H1 (cell line): ENCODE measurements at regions not wholly inside any gene's neighbourhood (a gene's known extent, or its start where the extent isn't known, plus 50 kb on each side); places are given as distances from the start of the nearest gene placed in this dataset.

Experiments used
- CBX8 ChIP-seq: fragments of 300-800, 300-1000 bp; sonication (generic); IDR thresholded peaks from 2 replicates; pipeline ENCODE4 v1.7.1; 2016; ENCODE audit warnings: low read depth, low read length, borderline replicate concordance
- TF ChIP-seq, protein P1 (sequence below): fragments of 300-600 bp; sonication (generic); IDR thresholded peaks from 2 replicates; pipeline ENCODE4 v1.7.1; 2012; ENCODE audit warnings: low read length, moderate library complexity, mild to moderate bottlenecking, inconsistent platforms; ENCODE audit not compliant: insufficient replicate concordance

DNA sequence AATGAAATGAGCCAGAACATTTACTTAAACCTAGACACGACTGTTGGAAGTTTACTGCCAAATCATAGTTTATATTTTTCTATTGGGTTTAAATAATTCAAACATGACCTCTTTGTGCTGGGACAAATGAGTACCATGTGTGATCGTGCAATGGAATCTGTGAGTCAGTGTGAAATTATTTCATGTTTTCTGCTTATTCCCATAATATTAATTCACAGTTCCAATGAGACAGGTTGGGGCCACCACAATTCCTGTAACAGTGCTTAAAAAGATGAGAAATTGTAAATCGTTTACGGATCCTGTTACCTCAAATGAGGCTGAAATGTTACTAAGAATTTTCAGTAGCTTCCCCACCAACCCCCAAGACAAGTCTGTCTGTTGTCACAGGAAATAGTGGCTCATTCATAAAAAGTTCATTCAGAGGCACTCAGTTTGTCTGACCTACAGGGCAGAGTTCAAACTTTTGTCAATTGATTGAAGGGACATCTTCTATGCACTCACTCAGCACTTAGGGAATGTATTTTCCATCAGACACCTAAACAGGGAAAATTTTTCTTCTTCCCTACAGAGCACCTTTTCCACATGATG, 563.9 kb upstream of the ADAMTS16 start (continued):
- TF ChIP-seq, protein P1, sequence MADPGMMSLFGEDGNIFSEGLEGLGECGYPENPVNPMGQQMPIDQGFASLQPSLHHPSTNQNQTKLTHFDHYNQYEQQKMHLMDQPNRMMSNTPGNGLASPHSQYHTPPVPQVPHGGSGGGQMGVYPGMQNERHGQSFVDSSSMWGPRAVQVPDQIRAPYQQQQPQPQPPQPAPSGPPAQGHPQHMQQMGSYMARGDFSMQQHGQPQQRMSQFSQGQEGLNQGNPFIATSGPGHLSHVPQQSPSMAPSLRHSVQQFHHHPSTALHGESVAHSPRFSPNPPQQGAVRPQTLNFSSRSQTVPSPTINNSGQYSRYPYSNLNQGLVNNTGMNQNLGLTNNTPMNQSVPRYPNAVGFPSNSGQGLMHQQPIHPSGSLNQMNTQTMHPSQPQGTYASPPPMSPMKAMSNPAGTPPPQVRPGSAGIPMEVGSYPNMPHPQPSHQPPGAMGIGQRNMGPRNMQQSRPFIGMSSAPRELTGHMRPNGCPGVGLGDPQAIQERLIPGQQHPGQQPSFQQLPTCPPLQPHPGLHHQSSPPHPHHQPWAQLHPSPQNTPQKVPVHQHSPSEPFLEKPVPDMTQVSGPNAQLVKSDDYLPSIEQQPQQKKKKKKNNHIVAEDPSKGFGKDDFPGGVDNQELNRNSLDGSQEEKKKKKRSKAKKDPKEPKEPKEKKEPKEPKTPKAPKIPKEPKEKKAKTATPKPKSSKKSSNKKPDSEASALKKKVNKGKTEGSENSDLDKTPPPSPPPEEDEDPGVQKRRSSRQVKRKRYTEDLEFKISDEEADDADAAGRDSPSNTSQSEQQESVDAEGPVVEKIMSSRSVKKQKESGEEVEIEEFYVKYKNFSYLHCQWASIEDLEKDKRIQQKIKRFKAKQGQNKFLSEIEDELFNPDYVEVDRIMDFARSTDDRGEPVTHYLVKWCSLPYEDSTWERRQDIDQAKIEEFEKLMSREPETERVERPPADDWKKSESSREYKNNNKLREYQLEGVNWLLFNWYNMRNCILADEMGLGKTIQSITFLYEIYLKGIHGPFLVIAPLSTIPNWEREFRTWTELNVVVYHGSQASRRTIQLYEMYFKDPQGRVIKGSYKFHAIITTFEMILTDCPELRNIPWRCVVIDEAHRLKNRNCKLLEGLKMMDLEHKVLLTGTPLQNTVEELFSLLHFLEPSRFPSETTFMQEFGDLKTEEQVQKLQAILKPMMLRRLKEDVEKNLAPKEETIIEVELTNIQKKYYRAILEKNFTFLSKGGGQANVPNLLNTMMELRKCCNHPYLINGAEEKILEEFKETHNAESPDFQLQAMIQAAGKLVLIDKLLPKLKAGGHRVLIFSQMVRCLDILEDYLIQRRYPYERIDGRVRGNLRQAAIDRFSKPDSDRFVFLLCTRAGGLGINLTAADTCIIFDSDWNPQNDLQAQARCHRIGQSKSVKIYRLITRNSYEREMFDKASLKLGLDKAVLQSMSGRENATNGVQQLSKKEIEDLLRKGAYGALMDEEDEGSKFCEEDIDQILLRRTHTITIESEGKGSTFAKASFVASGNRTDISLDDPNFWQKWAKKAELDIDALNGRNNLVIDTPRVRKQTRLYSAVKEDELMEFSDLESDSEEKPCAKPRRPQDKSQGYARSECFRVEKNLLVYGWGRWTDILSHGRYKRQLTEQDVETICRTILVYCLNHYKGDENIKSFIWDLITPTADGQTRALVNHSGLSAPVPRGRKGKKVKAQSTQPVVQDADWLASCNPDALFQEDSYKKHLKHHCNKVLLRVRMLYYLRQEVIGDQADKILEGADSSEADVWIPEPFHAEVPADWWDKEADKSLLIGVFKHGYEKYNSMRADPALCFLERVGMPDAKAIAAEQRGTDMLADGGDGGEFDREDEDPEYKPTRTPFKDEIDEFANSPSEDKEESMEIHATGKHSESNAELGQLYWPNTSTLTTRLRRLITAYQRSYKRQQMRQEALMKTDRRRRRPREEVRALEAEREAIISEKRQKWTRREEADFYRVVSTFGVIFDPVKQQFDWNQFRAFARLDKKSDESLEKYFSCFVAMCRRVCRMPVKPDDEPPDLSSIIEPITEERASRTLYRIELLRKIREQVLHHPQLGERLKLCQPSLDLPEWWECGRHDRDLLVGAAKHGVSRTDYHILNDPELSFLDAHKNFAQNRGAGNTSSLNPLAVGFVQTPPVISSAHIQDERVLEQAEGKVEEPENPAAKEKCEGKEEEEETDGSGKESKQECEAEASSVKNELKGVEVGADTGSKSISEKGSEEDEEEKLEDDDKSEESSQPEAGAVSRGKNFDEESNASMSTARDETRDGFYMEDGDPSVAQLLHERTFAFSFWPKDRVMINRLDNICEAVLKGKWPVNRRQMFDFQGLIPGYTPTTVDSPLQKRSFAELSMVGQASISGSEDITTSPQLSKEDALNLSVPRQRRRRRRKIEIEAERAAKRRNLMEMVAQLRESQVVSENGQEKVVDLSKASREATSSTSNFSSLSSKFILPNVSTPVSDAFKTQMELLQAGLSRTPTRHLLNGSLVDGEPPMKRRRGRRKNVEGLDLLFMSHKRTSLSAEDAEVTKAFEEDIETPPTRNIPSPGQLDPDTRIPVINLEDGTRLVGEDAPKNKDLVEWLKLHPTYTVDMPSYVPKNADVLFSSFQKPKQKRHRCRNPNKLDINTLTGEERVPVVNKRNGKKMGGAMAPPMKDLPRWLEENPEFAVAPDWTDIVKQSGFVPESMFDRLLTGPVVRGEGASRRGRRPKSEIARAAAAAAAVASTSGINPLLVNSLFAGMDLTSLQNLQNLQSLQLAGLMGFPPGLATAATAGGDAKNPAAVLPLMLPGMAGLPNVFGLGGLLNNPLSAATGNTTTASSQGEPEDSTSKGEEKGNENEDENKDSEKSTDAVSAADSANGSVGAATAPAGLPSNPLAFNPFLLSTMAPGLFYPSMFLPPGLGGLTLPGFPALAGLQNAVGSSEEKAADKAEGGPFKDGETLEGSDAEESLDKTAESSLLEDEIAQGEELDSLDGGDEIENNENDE, result no peak
- no peak for TF ChIP-seq CBX8
